ENCODE measurements at regions not wholly inside any gene's neighbourhood (a gene's known extent, or its start where the extent isn't known, plus 50 kb on each side); places are given as distances from the start of the nearest gene placed in this dataset.

GRCh38 chr12:71269281-71269598, 111.4 kb upstream of the TSPAN8 start:
- TF ChIP-seq CTCF (IDR thresholded peaks at IDR 0.05; ENCODE audit: low read depth, low read length): no peak
- no peak for TF ChIP-seq POLR2A (IDR thresholded peaks at IDR 0.05; ENCODE audit: extremely low read depth, insufficient read length)

Measured in NB4 (cell line).